Naive thymus-derived CD4-positive, alpha-beta T cell (primary cell): ENCODE measurements at regions not wholly inside any gene's neighbourhood (a gene's known extent, or its start where the extent isn't known, plus 50 kb on each side); places are given as distances from the start of the nearest gene placed in this dataset.

Source experiments
- ATAC-seq: fragments of 150-1000 bp; cut with Tn5 transposase; 2 replicates; pipeline ENCODE4 v1.10.0; 2021; ENCODE audit warnings: mild to moderate bottlenecking, moderate library complexity
- CTCF ChIA-PET: fragments of 350-600 bp; sonication (Branson Sonifier 250); formaldehyde crosslinking; loops from one replicate; lab custom pipeline; 2021; ENCODE audit warnings: antibody characterized with exemption; lab: Charles Lee
- POLR2A ChIA-PET: fragments of 350-600 bp; sonication (Branson Sonifier 250); formaldehyde crosslinking; loops from one replicate; lab custom pipeline; 2021; ENCODE audit warnings: antibody characterized with exemption, inconsistent platforms; lab: Charles Lee
- DNase-seq, 9 donors: peaks; one replicate each; pipeline versions ENCODE4 v3.0.0 to v3.0.0-alpha.2; 2020 to 2022; ENCODE audit warnings: mixed read lengths in 1 of 9
- H3K27ac ChIP-seq: one replicate; pipeline ENCODE4 v1.7.0; 2013; ENCODE audit warnings: mild to moderate bottlenecking, low read depth, low read length, moderate library complexity
- H3K27me3 ChIP-seq, 2 donors: one replicate each; pipeline ENCODE4 v1.7.0; 2013; ENCODE audit warnings: low read length in 2 of 2, mild to moderate bottlenecking in 2 of 2, moderate library complexity in 2 of 2; ENCODE audit not compliant: control insufficient read depth in 2 of 2, insufficient read depth in 2 of 2
- H3K36me3 ChIP-seq, 3 experiments: 1 replicate in 2 of 3; 2 replicates in 1 of 3; pipeline ENCODE4 v1.7.0; 2013; ENCODE audit warnings: low read length in 3 of 3, mild to moderate bottlenecking in 3 of 3, moderate library complexity in 1 of 3; ENCODE audit not compliant: insufficient read depth in 3 of 3, control insufficient read depth in 2 of 3
- H3K4me1 ChIP-seq, 2 donors: one replicate each; pipeline ENCODE4 v1.7.0; 2013; ENCODE audit warnings: low read length in 2 of 2, mild to moderate bottlenecking in 2 of 2, moderate library complexity in 1 of 2; ENCODE audit not compliant: control insufficient read depth in 2 of 2, insufficient read depth in 2 of 2
- H3K4me3 ChIP-seq: 2 replicates; pipeline ENCODE4 v1.7.0; 2013; ENCODE audit warnings: mild to moderate bottlenecking, low read length
- H3K9me3 ChIP-seq, 3 experiments: 1 replicate in 2 of 3; 2 replicates in 1 of 3; pipeline ENCODE4 v1.7.0; 2013; ENCODE audit warnings: low read length in 3 of 3; ENCODE audit not compliant: control insufficient read depth in 2 of 3
- H3K27ac Mint-ChIP-seq, 9 donors: one replicate each; pipeline ENCODE4 v1.8.0; 2020 to 2022; ENCODE audit warnings: mixed read lengths in 9 of 9, mild to moderate bottlenecking in 8 of 9, moderate library complexity in 5 of 9, inconsistent platforms in 2 of 9
- H3K27me3 Mint-ChIP-seq, 5 donors: one replicate each; pipeline ENCODE4 v1.8.0; 2021 to 2022; ENCODE audit warnings: mixed read lengths in 5 of 5, mild to moderate bottlenecking in 1 of 5
- H3K36me3 Mint-ChIP-seq, 5 donors: one replicate each; pipeline ENCODE4 v1.8.0; 2020 to 2022; ENCODE audit warnings: mixed read lengths in 5 of 5, mild to moderate bottlenecking in 3 of 5, inconsistent platforms in 1 of 5
- H3K4me1 Mint-ChIP-seq, 7 donors: one replicate each; pipeline ENCODE4 v1.8.0; 2020 to 2022; ENCODE audit warnings: mixed read lengths in 7 of 7, mild to moderate bottlenecking in 3 of 7, inconsistent platforms in 1 of 7
- H3K4me3 Mint-ChIP-seq, 10 donors: one replicate each; pipeline ENCODE4 v1.8.0; 2020 to 2022; ENCODE audit warnings: mild to moderate bottlenecking in 10 of 10, mixed read lengths in 10 of 10, moderate library complexity in 6 of 10, inconsistent platforms in 2 of 10
- H3K9me3 Mint-ChIP-seq, 11 donors: one replicate each; pipeline ENCODE4 v1.8.0; 2020 to 2022; ENCODE audit warnings: mixed read lengths in 11 of 11, mild to moderate bottlenecking in 4 of 11, inconsistent platforms in 1 of 11, moderate library complexity in 1 of 11
- intact Hi-C, 2 donors: fragments of 100-400 bp; cut with micrococcal nuclease; formaldehyde crosslinking; loops; one replicate each; pipeline ENCODE4 v1.15.1; 2023

GRCh38 chr7:56291-56913, 136.0 kb upstream of the FAM20C start:
- intact Hi-C loops = no loop called here
- no peak overlapping the region for H3K27ac Mint-ChIP-seq
- no peaks in the 10 kb centered on the region for H3K36me3 Mint-ChIP-seq
- H3K27me3 Mint-ChIP-seq = no peaks in the 10 kb centered on the region
- Histone ChIP-seq H3K9me3 (no peaks in the 10 kb centered on the region), H3K4me1 (no peaks in the 10 kb centered on the region), H3K27ac (no peak overlapping the region), H3K27me3 (no peaks in the 10 kb centered on the region), H3K36me3 (no peaks in the 10 kb centered on the region), H3K4me3 (no peak overlapping the region)
- no peaks in the 10 kb centered on the region for H3K9me3 Mint-ChIP-seq
- no peaks in the 10 kb centered on the region for H3K4me1 Mint-ChIP-seq
- POLR2A ChIA-PET = no interaction called here
- CTCF ChIA-PET = no interaction called here
- DNase-seq = no peak
- ATAC-seq = no peak
- no peak overlapping the region for H3K4me3 Mint-ChIP-seq

GRCh38 chr7:57071-57470, 135.3 kb upstream of the FAM20C start:
- Histone ChIP-seq H3K4me3 (no peak overlapping the region), H3K36me3 (no peaks in the 10 kb centered on the region), H3K27me3 (no peaks in the 10 kb centered on the region), H3K27ac (no peak overlapping the region), H3K9me3 (no peaks in the 10 kb centered on the region), H3K4me1 (no peaks in the 10 kb centered on the region)
- H3K27me3 Mint-ChIP-seq = no peaks in the 10 kb centered on the region
- POLR2A ChIA-PET = no interaction called here
- H3K36me3 Mint-ChIP-seq = no peaks in the 10 kb centered on the region
- intact Hi-C loops = no loop called here
- H3K4me1 Mint-ChIP-seq = no peaks in the 10 kb centered on the region
- H3K9me3 Mint-ChIP-seq = no peaks in the 10 kb centered on the region
- DNase-seq (no peak), ATAC-seq (no peak)
- CTCF ChIA-PET = no interaction called here
- no peak overlapping the region for H3K4me3 Mint-ChIP-seq
- H3K27ac Mint-ChIP-seq = no peak overlapping the region

DNA sequence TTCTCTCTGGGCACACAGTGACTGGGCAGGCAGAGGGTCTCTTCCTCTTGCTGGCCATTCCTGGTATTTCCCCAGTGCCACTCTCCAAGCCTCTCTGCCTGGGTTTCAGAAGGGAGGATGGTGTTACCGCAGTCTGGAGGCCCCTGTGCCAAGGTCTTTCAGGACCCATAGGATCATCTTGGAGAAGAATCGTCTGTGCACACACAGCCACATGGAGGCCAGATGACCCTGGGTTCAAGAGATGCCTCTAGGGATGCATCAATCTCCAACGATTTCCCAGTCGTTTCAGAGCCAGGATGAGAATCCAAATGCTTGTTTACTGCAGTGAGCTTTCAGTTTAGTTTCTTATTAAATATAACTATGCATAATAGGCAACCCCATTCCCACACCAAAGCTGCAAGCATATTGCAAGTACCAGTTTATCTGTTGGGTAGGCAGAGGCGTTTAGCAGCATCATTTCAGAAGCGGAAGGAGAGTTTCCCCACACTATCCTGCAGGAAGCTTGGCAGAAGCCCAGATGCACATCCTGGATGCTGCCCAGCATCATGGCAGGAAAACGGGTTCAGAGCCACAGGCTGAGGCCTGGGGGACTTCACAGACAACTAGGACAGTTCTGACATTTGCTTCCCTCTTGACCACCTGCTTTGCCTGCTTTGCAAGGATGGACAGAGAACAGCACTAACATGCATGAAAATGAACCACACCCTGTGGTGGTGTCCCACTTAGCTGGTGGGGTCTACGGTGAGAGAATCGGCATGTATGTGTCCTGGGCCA, 134.7 kb upstream of the FAM20C start:
- no peak overlapping the region for H3K4me3 ChIP-seq
- no peak overlapping the region for H3K27ac ChIP-seq
- H3K27ac Mint-ChIP-seq = no peak overlapping the region
- no peaks in the 10 kb centered on the region for H3K36me3 Mint-ChIP-seq
- CTCF ChIA-PET = no interaction called here
- ATAC-seq (no peak), DNase-seq (no peak)
- no peaks in the 10 kb centered on the region for H3K36me3 ChIP-seq
- H3K9me3 ChIP-seq = no peaks in the 10 kb centered on the region
- no peak overlapping the region for H3K4me3 Mint-ChIP-seq
- POLR2A ChIA-PET = no interaction called here
- no peaks in the 10 kb centered on the region for H3K9me3 Mint-ChIP-seq
- no peaks in the 10 kb centered on the region for H3K27me3 ChIP-seq
- H3K4me1 ChIP-seq = no peaks in the 10 kb centered on the region
- intact Hi-C loops = no loop called here
- no peaks in the 10 kb centered on the region for H3K27me3 Mint-ChIP-seq
- no peaks in the 10 kb centered on the region for H3K4me1 Mint-ChIP-seq

GRCh38 chr7:58316-58715, 134.1 kb upstream of the FAM20C start:
- Mint-ChIP-seq H3K4me3 (no peak overlapping the region), H3K4me1 (no peaks in the 10 kb centered on the region), H3K27ac (no peak overlapping the region), H3K36me3 (no peaks in the 10 kb centered on the region), H3K27me3 (no peaks in the 10 kb centered on the region), H3K9me3 (no peaks in the 10 kb centered on the region)
- ATAC-seq (no peak), DNase-seq (no peak)
- H3K27ac ChIP-seq = no peak overlapping the region
- ChIA-PET CTCF (no interaction called here), POLR2A (no interaction called here)
- no peak overlapping the region for H3K4me3 ChIP-seq
- H3K36me3 ChIP-seq = no peaks in the 10 kb centered on the region
- no peaks in the 10 kb centered on the region for H3K9me3 ChIP-seq
- H3K27me3 ChIP-seq = no peaks in the 10 kb centered on the region
- H3K4me1 ChIP-seq = no peaks in the 10 kb centered on the region
- intact Hi-C loops = no loop called here

- no peaks in the 10 kb centered on the region for H3K9me3 Mint-ChIP-seq
- no peak overlapping the region for H3K27ac Mint-ChIP-seq
- H3K9me3 ChIP-seq = no peaks in the 10 kb centered on the region
- H3K27me3 ChIP-seq = no peaks in the 10 kb centered on the region
- no peak overlapping the region for H3K4me3 Mint-ChIP-seq
- H3K4me1 Mint-ChIP-seq = no peaks in the 10 kb centered on the region
- no peaks in the 10 kb centered on the region for H3K4me1 ChIP-seq
- H3K27me3 Mint-ChIP-seq = no peaks in the 10 kb centered on the region
- intact Hi-C loops = no loop called here
- H3K36me3 Mint-ChIP-seq = no peaks in the 10 kb centered on the region
- CTCF ChIA-PET = no interaction called here
- no peaks in the 10 kb centered on the region for H3K36me3 ChIP-seq
- ATAC-seq = no peak
- POLR2A ChIA-PET = no interaction called here
- H3K4me3 ChIP-seq = no peak overlapping the region
- DNase-seq = no peak
- H3K27ac ChIP-seq = no peak overlapping the region
Observed at GRCh38 chr7:59079-60016, 133.0 kb upstream of the FAM20C start.

- H3K4me1 ChIP-seq = no peaks in the 10 kb centered on the region
- H3K4me3 ChIP-seq = no peak overlapping the region
- no peak overlapping the region for H3K27ac ChIP-seq
- Mint-ChIP-seq H3K4me1 (no peaks in the 10 kb centered on the region), H3K4me3 (no peak overlapping the region), H3K27ac (no peak overlapping the region), H3K27me3 (no peaks in the 10 kb centered on the region), H3K9me3 (no peaks in the 10 kb centered on the region), H3K36me3 (no peaks in the 10 kb centered on the region)
- intact Hi-C loops = no loop called here
- DNase-seq (no peak), ATAC-seq (no peak)
- no peaks in the 10 kb centered on the region for H3K36me3 ChIP-seq
- H3K9me3 ChIP-seq = no peaks in the 10 kb centered on the region
- H3K27me3 ChIP-seq = no peaks in the 10 kb centered on the region
- CTCF ChIA-PET = no interaction called here
- POLR2A ChIA-PET = no interaction called here
Observed at GRCh38 chr7:60017-60675, 132.2 kb upstream of the FAM20C start.
